BJ (cell line): ENCODE measurements at regions not wholly inside any gene's neighbourhood (a gene's known extent, or its start where the extent isn't known, plus 50 kb on each side); places are given as distances from the start of the nearest gene placed in this dataset.

Experiments used
- CTCF ChIA-PET: fragments of 350-600 bp; formaldehyde crosslinking; extraction: SDS; loops from one replicate; lab custom pipeline; 2021; ENCODE audit warnings: antibody characterized with exemption, inconsistent platforms; lab: Yijun Ruan, JAX
- POLR2A ChIA-PET: fragments of 300-600 bp; sonication (Branson Sonifier 250); formaldehyde crosslinking; extraction: SDS; loops from one replicate; lab custom pipeline; 2021; ENCODE audit warnings: antibody characterized with exemption; lab: Charles Lee
- DNase-seq: peaks from one replicate; pipeline ENCODE4 v3.0.0-alpha.2; 2011; ENCODE audit warnings: low read depth
- H3K27me3 ChIP-seq: 2 replicates; pipeline ENCODE4 v1.6.0; 2011; ENCODE audit warnings: low read length; ENCODE audit not compliant: control insufficient read depth, insufficient read depth
- H3K36me3 ChIP-seq: 2 replicates; pipeline ENCODE4 v1.5.1; 2011; ENCODE audit warnings: low read length; ENCODE audit not compliant: control insufficient read depth, insufficient read depth
- H3K4me3 ChIP-seq: 2 replicates; pipeline ENCODE4 v1.5.1; 2011; ENCODE audit warnings: low read depth, mild to moderate bottlenecking, control low read depth, low read length
- CTCF ChIP-seq: IDR thresholded peaks from 2 replicates; pipeline ENCODE4 v1.5.1; 2011; ENCODE audit warnings: low read depth, mild to moderate bottlenecking, control low read depth, inconsistent platforms, low read length, moderate library complexity; ENCODE audit not compliant: insufficient read depth

GRCh38 chr6:44590471-44590870 lies 203.0 kb downstream of the CDC5L start:
- Histone ChIP-seq H3K36me3 (no peaks in the 10 kb centered on the region), H3K4me3 (no peak overlapping the region), H3K27me3 (peaks cover 3% of the 10 kb centered on the region; the same call in 1 of the 2 replicates)
- POLR2A ChIA-PET, result no interaction called here
- no peak for DNase-seq
- TF ChIP-seq CTCF, result no peak
- CTCF ChIA-PET, result no interaction called here

DNA sequence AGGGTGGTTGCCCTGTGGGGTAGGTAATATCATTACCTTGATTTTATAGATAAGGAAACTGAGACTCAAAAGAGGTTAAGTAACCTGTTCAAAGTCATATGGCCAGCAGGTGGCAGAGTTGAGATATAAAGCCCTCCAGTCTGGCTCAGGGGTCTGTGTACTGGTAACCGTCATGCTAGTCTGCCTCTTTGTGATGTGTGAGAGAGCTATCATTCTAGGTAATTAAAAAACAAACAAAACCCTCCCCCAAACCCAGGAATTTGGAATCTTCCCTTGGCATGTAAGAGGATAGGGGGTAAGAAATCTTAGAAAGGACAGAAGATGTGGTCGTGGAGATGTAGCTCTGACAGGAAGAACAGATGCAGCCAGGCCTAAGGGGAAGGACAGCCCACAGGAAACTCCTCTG lies 206.0 kb downstream of the CDC5L start:
- peak; percentile 63 for TF ChIP-seq CTCF
- no peak overlapping the region for H3K4me3 ChIP-seq
- ChIA-PET CTCF (interaction anchor here (0.6 to 2.5 kb wide), 14 partner anchors 9 to 1329 kb away, joined by 3 to 12 read pairs (median 3); no protein-coding TSS in a partner anchor), POLR2A (no interaction called here)
- DNase-seq, result no peak
- peaks cover 3% of the 10 kb centered on the region; the same call in 1 of the 2 replicates for H3K27me3 ChIP-seq
- H3K36me3 ChIP-seq, result no peaks in the 10 kb centered on the region

- CTCF ChIA-PET, result interaction anchor here (1.0 to 2.8 kb wide), 7 partner anchors 8 to 1328 kb away, joined by 3 to 12 read pairs (median 5); no protein-coding TSS in a partner anchor
- POLR2A ChIA-PET, result no interaction called here
- H3K4me3 ChIP-seq, result no peak overlapping the region
- H3K27me3 ChIP-seq, result peaks cover 3% of the 10 kb centered on the region; the same call in 1 of the 2 replicates
- no peak for TF ChIP-seq CTCF
- no peak for DNase-seq
- H3K36me3 ChIP-seq, result no peaks in the 10 kb centered on the region
Measured at GRCh38 chr6:44594481-44594880, 207.0 kb downstream of the CDC5L start.

DNA sequence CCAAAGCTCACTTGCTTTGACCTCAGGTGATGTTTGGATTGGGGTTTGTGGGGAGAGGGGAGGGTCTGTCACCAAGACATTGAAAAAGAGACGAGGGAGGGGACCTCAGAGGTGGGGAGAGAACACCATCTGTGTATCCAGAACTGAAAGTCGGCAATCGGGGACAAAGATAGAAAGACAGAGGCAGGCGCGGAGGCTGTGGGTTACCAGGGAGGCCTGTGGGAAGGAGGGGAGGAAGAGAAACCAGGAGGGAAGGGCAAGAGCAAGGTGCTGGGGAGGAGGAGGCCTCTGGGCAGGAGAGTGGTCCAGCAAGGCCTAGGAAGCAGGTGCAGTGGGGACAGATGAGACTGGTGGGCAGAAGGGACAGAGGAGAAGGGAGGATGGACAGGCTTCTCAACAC lies 211.2 kb downstream of the CDC5L start:
- ChIA-PET CTCF (interaction anchor here (0.5 kb wide), 1 partner anchor 777 kb away, joined by 4 read pairs; no protein-coding TSS in a partner anchor), POLR2A (no interaction called here)
- TF ChIP-seq CTCF, result no peak
- Histone ChIP-seq H3K4me3 (no peak overlapping the region), H3K36me3 (no peaks in the 10 kb centered on the region), H3K27me3 (peaks cover 3% of the 10 kb centered on the region; the same call in 1 of the 2 replicates)
- no peak for DNase-seq

GRCh38 chr6:44599672-44600071 lies 212.2 kb downstream of the CDC5L start:
- no peak for DNase-seq
- ChIA-PET POLR2A (no interaction called here), CTCF (interaction anchor here (1.1 kb wide), 1 partner anchor 8 kb away, joined by 3 read pairs; no protein-coding TSS in a partner anchor)
- no peaks in the 10 kb centered on the region for H3K36me3 ChIP-seq
- no peak for TF ChIP-seq CTCF
- H3K4me3 ChIP-seq, result no peak overlapping the region
- H3K27me3 ChIP-seq, result peaks cover 3% of the 10 kb centered on the region; the same call in 1 of the 2 replicates
